ENCODE measurements at regions not wholly inside any gene's neighbourhood (a gene's known extent, or its start where the extent isn't known, plus 50 kb on each side); places are given as distances from the start of the nearest gene placed in this dataset.

DNA sequence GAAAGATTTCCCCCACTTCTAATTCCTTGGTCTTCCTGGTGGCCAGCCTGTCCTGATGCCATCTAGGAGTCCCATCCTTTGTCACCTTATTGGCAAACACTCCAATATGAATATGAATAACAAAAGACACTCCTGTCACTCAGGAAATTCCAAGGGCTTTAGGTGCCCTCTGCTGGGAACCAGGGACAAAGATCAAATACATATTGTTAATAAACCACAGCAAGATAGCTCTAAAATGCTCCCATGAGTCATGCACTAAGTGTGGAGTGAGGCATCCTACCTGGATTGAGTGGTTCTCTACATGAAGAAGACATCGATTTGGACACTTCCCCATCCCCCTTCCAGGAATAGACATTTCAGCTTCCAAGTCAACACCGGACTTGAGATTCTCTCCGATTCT lies 823.6 kb downstream of the TBC1D22A start:
- no peak for DNase-seq
- Histone ChIP-seq H3K36me3 (no peaks in the 10 kb centered on the region), H3K4me1 (ENCODE audit: insufficient read depth) (no peaks in the 10 kb centered on the region), H3K9me3 (no peaks in the 10 kb centered on the region), H3K27me3 (no peaks in the 10 kb centered on the region), H3K4me3 (no peak overlapping the region), H3K27ac (no peak overlapping the region)
- TF ChIP-seq POLR2A (IDR thresholded peaks at IDR 0.05) = no peak
- TF ChIP-seq, protein P1, sequence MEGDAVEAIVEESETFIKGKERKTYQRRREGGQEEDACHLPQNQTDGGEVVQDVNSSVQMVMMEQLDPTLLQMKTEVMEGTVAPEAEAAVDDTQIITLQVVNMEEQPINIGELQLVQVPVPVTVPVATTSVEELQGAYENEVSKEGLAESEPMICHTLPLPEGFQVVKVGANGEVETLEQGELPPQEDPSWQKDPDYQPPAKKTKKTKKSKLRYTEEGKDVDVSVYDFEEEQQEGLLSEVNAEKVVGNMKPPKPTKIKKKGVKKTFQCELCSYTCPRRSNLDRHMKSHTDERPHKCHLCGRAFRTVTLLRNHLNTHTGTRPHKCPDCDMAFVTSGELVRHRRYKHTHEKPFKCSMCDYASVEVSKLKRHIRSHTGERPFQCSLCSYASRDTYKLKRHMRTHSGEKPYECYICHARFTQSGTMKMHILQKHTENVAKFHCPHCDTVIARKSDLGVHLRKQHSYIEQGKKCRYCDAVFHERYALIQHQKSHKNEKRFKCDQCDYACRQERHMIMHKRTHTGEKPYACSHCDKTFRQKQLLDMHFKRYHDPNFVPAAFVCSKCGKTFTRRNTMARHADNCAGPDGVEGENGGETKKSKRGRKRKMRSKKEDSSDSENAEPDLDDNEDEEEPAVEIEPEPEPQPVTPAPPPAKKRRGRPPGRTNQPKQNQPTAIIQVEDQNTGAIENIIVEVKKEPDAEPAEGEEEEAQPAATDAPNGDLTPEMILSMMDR (IDR thresholded peaks at IDR 0.05) = no peak
- TF ChIP-seq EP300 (IDR thresholded peaks at IDR 0.05) = no peak
- WGBS, 3 donors = 67 to 86% (median 82%) methylated on average over 3 of the region's 3 CpGs
- intact Hi-C loops (cut with DNase I) = no loop called here

- Histone ChIP-seq H3K4me1 (ENCODE audit: insufficient read depth) (no peaks in the 10 kb centered on the region), H3K9me3 (no peaks in the 10 kb centered on the region), H3K4me3 (no peak overlapping the region), H3K27ac (no peak overlapping the region), H3K27me3 (no peaks in the 10 kb centered on the region), H3K36me3 (no peaks in the 10 kb centered on the region)
- intact Hi-C loops (cut with DNase I) = no loop called here
- TF ChIP-seq POLR2A (IDR thresholded peaks at IDR 0.05) (no peak), EP300 (IDR thresholded peaks at IDR 0.05) (no peak)
- TF ChIP-seq, protein P1 (IDR thresholded peaks at IDR 0.05) = no peak
- no peak for DNase-seq
- 62 to 80% (median 66%) methylated on average over 2 of the region's 2 CpGs for WGBS, 3 donors
These were observed 821.6 kb downstream of the TBC1D22A start for GRCh38 chr22:47583959-47584562.

DNA sequence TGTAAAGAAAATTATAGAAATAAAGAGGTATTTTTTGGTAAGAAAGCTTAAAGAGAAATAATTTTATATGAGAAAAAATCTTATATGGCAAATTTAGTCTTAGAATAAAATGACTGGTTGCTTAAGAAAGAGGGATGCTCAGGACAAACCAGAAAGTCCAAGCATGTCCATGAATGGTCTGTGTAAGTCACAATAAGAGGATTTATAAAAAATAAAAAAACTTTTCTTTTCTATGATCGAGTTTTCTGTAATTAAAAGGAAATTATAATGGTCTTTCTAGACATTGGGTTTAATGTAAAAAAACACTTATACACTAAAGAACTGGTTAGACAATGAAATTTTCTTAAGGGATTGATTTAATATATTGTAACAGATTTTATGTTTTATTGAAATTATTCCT lies 819.6 kb downstream of the TBC1D22A start:
- Histone ChIP-seq H3K4me1 (ENCODE audit: insufficient read depth) (no peaks in the 10 kb centered on the region), H3K27me3 (no peaks in the 10 kb centered on the region), H3K36me3 (no peaks in the 10 kb centered on the region), H3K9me3 (no peaks in the 10 kb centered on the region), H3K27ac (no peak overlapping the region), H3K4me3 (no peak overlapping the region)
- DNase-seq = no peak
- no peak for TF ChIP-seq EP300 (IDR thresholded peaks at IDR 0.05)
- TF ChIP-seq, protein P1 (IDR thresholded peaks at IDR 0.05) = no peak
- no peak for TF ChIP-seq POLR2A (IDR thresholded peaks at IDR 0.05)
- 67 to 78% (median 75%) methylated on average over 1 of the region's 1 CpG for WGBS, 3 donors
- intact Hi-C loops (cut with DNase I) = no loop called here

GRCh38 chr22:47580121-47580520 lies 817.7 kb downstream of the TBC1D22A start:
- H3K4me3 ChIP-seq = no peak overlapping the region
- H3K36me3 ChIP-seq = no peaks in the 10 kb centered on the region
- no peaks in the 10 kb centered on the region for H3K27me3 ChIP-seq
- no peak overlapping the region for H3K27ac ChIP-seq
- H3K4me1 ChIP-seq (ENCODE audit: insufficient read depth) = no peaks in the 10 kb centered on the region
- DNase-seq = no peak
- intact Hi-C loops (cut with DNase I) = no loop called here
- no peaks in the 10 kb centered on the region for H3K9me3 ChIP-seq
- no peak for TF ChIP-seq EP300 (IDR thresholded peaks at IDR 0.05)
- no peak for TF ChIP-seq POLR2A (IDR thresholded peaks at IDR 0.05)
- TF ChIP-seq, protein P1 (IDR thresholded peaks at IDR 0.05) = peak in 1 of 3 donors; percentile 22
